IMR-90 (cell line): ENCODE measurements at regions not wholly inside any gene's neighbourhood (a gene's known extent, or its start where the extent isn't known, plus 50 kb on each side); places are given as distances from the start of the nearest gene placed in this dataset.
A peak's percentile ranks its signal among the peaks of the same experiment; 100 is the strongest.

Source experiments
- ATAC-seq: fragments of 200-7000 bp; cut with Tn5 transposase; 2 replicates; pipeline ENCODE4 v1.9.1; 2020; ENCODE audit warnings: low read depth, mild to moderate bottlenecking, moderate library complexity
- BruUV-seq: library from RNA; stranded (reverse); fragments of 400-500 nt; replicated peaks from 2 replicates; lab custom pipeline; 2021; lab: Mats Ljungman, UMichigan
- CTCF ChIA-PET: fragments of 300-600 bp; formaldehyde crosslinking; extraction: SDS; loops from one replicate; lab custom pipeline; 2021; ENCODE audit warnings: antibody characterized with exemption; lab: Yijun Ruan, JAX
- POLR2A ChIA-PET: fragments of 300-600 bp; sonication (Branson Sonifier 250); formaldehyde crosslinking; loops from one replicate; lab custom pipeline; 2022; ENCODE audit warnings: antibody characterized with exemption; ENCODE audit not compliant: unreplicated experiment; lab: Charles Lee
- DNase-seq: peaks from one replicate; pipeline ENCODE4 v3.0.0; 2013
- H2AFZ ChIP-seq: replicated peaks from 2 replicates; pipeline ENCODE3; 2013; ENCODE audit warnings: low read length, mild to moderate bottlenecking; ENCODE audit not compliant: poor library complexity
- H2AK5ac ChIP-seq: 2 replicates; pipeline ENCODE4 v1.6.1; 2013; ENCODE audit warnings: low read depth, low read length, inconsistent platforms
- H2AK9ac ChIP-seq: replicated peaks from 2 replicates; pipeline ENCODE3; 2013; ENCODE audit warnings: mild to moderate bottlenecking, low read depth, low read length, moderate library complexity; ENCODE audit not compliant: poor library complexity
- H2BK120ac ChIP-seq: 2 replicates; pipeline ENCODE4 v1.6.1; 2013; ENCODE audit warnings: low read depth, low read length, inconsistent platforms
- H2BK15ac ChIP-seq: 3 replicates; pipeline ENCODE4 v1.6.1; 2013; ENCODE audit warnings: low read depth, low read length, inconsistent platforms
- H2BK20ac ChIP-seq: 2 replicates; pipeline ENCODE4 v1.6.1; 2013; ENCODE audit warnings: low read depth, mild to moderate bottlenecking, inconsistent platforms, low read length, moderate library complexity
- H2BK5ac ChIP-seq: 2 replicates; pipeline ENCODE4 v1.6.1; 2013; ENCODE audit warnings: mild to moderate bottlenecking, low read depth, low read length, inconsistent platforms; ENCODE audit not compliant: poor library complexity, severe bottlenecking
- H3K14ac ChIP-seq: replicated peaks from 2 replicates; pipeline ENCODE4 v1.6.1; 2013; ENCODE audit warnings: low read depth, low read length, inconsistent platforms
- H3K18ac ChIP-seq: 2 replicates; pipeline ENCODE4 v1.6.1; 2013; ENCODE audit warnings: low read depth, low read length, control low read depth
- H3K23ac ChIP-seq: 2 replicates; pipeline ENCODE4 v1.6.1; 2013; ENCODE audit warnings: low read depth, low read length, inconsistent platforms
- H3K27ac ChIP-seq: 2 replicates; pipeline ENCODE4 v1.5.1; 2013; ENCODE audit warnings: mild to moderate bottlenecking, control low read depth, low read length; ENCODE audit not compliant: insufficient read depth
- H3K27me3 ChIP-seq: 2 replicates; pipeline ENCODE4 v1.6.1; 2013; ENCODE audit warnings: low read length; ENCODE audit not compliant: control insufficient read depth, insufficient read depth
- H3K36me3 ChIP-seq: 2 replicates; pipeline ENCODE4 v1.6.1; 2013; ENCODE audit warnings: low read length, mixed read lengths; ENCODE audit not compliant: control insufficient read depth, insufficient read depth
- H3K4ac ChIP-seq: 2 replicates; pipeline ENCODE4 v1.6.1; 2013; ENCODE audit warnings: low read depth, low read length, inconsistent platforms
- H3K4me1 ChIP-seq: 2 replicates; pipeline ENCODE4 v1.6.1; 2013; ENCODE audit warnings: low read length, mixed read lengths; ENCODE audit not compliant: control insufficient read depth, insufficient read depth
- H3K4me2 ChIP-seq: 2 replicates; pipeline ENCODE4 v1.6.1; 2013; ENCODE audit warnings: low read depth, mild to moderate bottlenecking, control low read depth, low read length, moderate library complexity
- H3K4me3 ChIP-seq: 2 replicates; pipeline ENCODE4 v1.5.1; 2013; ENCODE audit warnings: low read depth, mild to moderate bottlenecking, control low read depth, low read length, moderate library complexity; ENCODE audit not compliant: insufficient read depth
- H3K56ac ChIP-seq: 2 replicates; pipeline ENCODE4 v1.6.1; 2013; ENCODE audit warnings: low read length, inconsistent platforms; ENCODE audit not compliant: insufficient read depth; ENCODE audit errors: extremely low read depth
- H3K79me1 ChIP-seq, 2 experiments: 2 replicates each; pipeline ENCODE4 v1.6.1; 2013; ENCODE audit warnings: low read length in 2 of 2, inconsistent platforms in 1 of 2, low read depth in 1 of 2
- H3K9ac ChIP-seq: 2 replicates; pipeline ENCODE4 v1.6.1; 2013; ENCODE audit warnings: low read depth, low read length, control low read depth
- H3K9me1 ChIP-seq: 2 replicates; pipeline ENCODE4 v1.6.1; 2013; ENCODE audit warnings: low read length, inconsistent platforms; ENCODE audit not compliant: insufficient read depth
- H3K9me3 ChIP-seq: 2 replicates; pipeline ENCODE4 v1.6.1; 2013; ENCODE audit warnings: low read length; ENCODE audit not compliant: control insufficient read depth, insufficient read depth
- H4K20me1 ChIP-seq: 2 replicates; pipeline ENCODE4 v1.6.1; 2013; ENCODE audit warnings: low read length, inconsistent platforms; ENCODE audit not compliant: insufficient read depth
- H4K5ac ChIP-seq: 2 replicates; pipeline ENCODE4 v1.6.1; 2013; ENCODE audit warnings: mild to moderate bottlenecking, low read depth, low read length, control low read depth
- H4K8ac ChIP-seq, 2 experiments: 2 replicates each; pipeline ENCODE4 v1.6.1; 2013; ENCODE audit warnings: low read depth in 2 of 2, low read length in 2 of 2, control low read depth in 1 of 2, inconsistent platforms in 1 of 2
- H4K91ac ChIP-seq: 2 replicates; pipeline ENCODE4 v1.6.1; 2013; ENCODE audit warnings: low read depth, low read length, inconsistent platforms; ENCODE audit not compliant: insufficient read depth
- CEBPB ChIP-seq: IDR thresholded peaks from 2 replicates; pipeline ENCODE4 v1.6.1; 2012; ENCODE audit warnings: low read depth, low read length, improper control_type of control experiment
- CHD1 ChIP-seq: IDR thresholded peaks from 2 replicates; pipeline ENCODE4 v1.6.1; 2012; ENCODE audit warnings: low read depth, low read length, improper control_type of control experiment
- NFE2L2 ChIP-seq: fragments of 150-350 bp; IDR thresholded peaks from 2 replicates; pipeline ENCODE4 v1.6.1; 2016; ENCODE audit warnings: low read depth, mild to moderate bottlenecking, low read length
- POLR2A ChIP-seq: IDR thresholded peaks from 2 replicates; pipeline ENCODE4 v1.6.1; 2012; ENCODE audit warnings: mild to moderate bottlenecking, low read depth, low read length
- RCOR1 ChIP-seq: IDR thresholded peaks from 2 replicates; pipeline ENCODE4 v1.6.1; 2012; ENCODE audit warnings: mild to moderate bottlenecking, low read length, improper control_type of control experiment; ENCODE audit not compliant: insufficient replicate concordance
- WGBS, 2 experiments: methylation state at CpG; one replicate each; pipeline versions ENCODE4 v1.1.5 to v1.1.7; 2013; ENCODE audit warnings: missing lambda C conversion rate in 2 of 2; ENCODE audit not compliant: insufficient read length in 1 of 2; ENCODE audit errors: extremely low coverage in 2 of 2; 5-methylcytosine and 5-hydroxymethylcytosine counted together
- dilution Hi-C: fragments of 300-500 bp; cut with HindIII; formaldehyde crosslinking; loops from one replicate; pipeline ENCODE4 v1.14.3; 2018; ENCODE audit warnings: low sequenced_read_pairs; ENCODE audit not compliant: unreplicated experiment
- in situ Hi-C: fragments of 300-500 bp; cut with MboI; formaldehyde crosslinking; loops from 3 replicates; pipeline ENCODE4 v1.14.3; 2019; ENCODE audit warnings: low sequenced_read_pairs, inconsistent platforms, mixed read lengths
- intact Hi-C: fragments of 100-400 bp; cut with micrococcal nuclease; formaldehyde crosslinking; loops from 2 replicates; pipeline ENCODE4 v1.10.0; 2022

DNA sequence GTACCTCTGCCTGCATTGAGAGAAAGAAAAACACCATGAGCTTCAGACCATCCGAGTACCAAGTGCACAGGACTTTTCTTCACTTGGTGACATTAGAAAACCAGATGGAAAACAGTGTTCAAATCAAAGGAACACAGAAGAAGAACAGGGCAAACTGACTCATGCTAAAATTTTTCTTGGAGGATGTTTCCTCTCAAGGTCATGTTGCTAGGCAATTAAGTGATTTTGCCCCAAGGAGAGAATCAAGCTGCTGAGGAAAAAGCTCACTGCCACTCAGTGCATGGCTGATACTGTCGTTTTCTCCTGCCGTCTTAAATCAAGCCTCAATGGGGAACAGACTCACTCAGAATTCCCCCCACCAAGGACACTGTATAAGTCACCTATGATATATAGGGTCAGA lies 57.9 kb upstream of the SIMC1 start:
- H2BK120ac ChIP-seq = no peak overlapping the region
- H3K27me3 ChIP-seq = no peaks in the 10 kb centered on the region; the same call in 1 of the 2 replicates
- H2AK9ac ChIP-seq = no peak overlapping the region
- no peak overlapping the region for H2BK15ac ChIP-seq
- no peaks in the 10 kb centered on the region for H3K36me3 ChIP-seq
- H3K9ac ChIP-seq = no peak overlapping the region
- POLR2A ChIA-PET = no interaction called here
- no peak overlapping the region for H4K8ac ChIP-seq
- H3K27ac ChIP-seq = no peak overlapping the region
- CTCF ChIA-PET = no interaction called here
- H2BK20ac ChIP-seq = no peak overlapping the region
- no peaks in the 10 kb centered on the region for H3K79me1 ChIP-seq
- no peaks in the 10 kb centered on the region for H3K9me1 ChIP-seq
- DNase-seq (peak; percentile 60), ATAC-seq (peak; percentile 80)
- in situ Hi-C loops (no loop called here), dilution Hi-C loops (no loop called here), intact Hi-C loops (no loop called here)
- H3K23ac ChIP-seq = no peak overlapping the region
- H3K18ac ChIP-seq = no peak overlapping the region
- no peaks in the 10 kb centered on the region for H4K20me1 ChIP-seq
- no peak overlapping the region for H4K5ac ChIP-seq
- H3K4me3 ChIP-seq = no peak overlapping the region
- H3K14ac ChIP-seq = no peak overlapping the region
- H4K91ac ChIP-seq = no peak overlapping the region
- no CpG with 5 or more reads among the region's 3 CpGs for WGBS, 2 experiments
- no TSS peak for BruUV-seq
- no peak overlapping the region for H2BK5ac ChIP-seq
- H3K56ac ChIP-seq = no peak overlapping the region
- TF ChIP-seq CEBPB (no peak), CHD1 (no peak), RCOR1 (no peak), NFE2L2 (no peak), POLR2A (no peak)
- no peak overlapping the region for H2AFZ ChIP-seq
- H3K4me1 ChIP-seq = peaks cover 7% of the 10 kb centered on the region; the same call in 1 of the 2 replicates
- H3K9me3 ChIP-seq = no peaks in the 10 kb centered on the region; the same call in 1 of the 2 replicates
- no peak overlapping the region for H2AK5ac ChIP-seq
- no peak overlapping the region for H3K4ac ChIP-seq
- H3K4me2 ChIP-seq = no peak overlapping the region
